ENCODE measurements at regions not wholly inside any gene's neighbourhood (a gene's known extent, or its start where the extent isn't known, plus 50 kb on each side); places are given as distances from the start of the nearest gene placed in this dataset.

DNA sequence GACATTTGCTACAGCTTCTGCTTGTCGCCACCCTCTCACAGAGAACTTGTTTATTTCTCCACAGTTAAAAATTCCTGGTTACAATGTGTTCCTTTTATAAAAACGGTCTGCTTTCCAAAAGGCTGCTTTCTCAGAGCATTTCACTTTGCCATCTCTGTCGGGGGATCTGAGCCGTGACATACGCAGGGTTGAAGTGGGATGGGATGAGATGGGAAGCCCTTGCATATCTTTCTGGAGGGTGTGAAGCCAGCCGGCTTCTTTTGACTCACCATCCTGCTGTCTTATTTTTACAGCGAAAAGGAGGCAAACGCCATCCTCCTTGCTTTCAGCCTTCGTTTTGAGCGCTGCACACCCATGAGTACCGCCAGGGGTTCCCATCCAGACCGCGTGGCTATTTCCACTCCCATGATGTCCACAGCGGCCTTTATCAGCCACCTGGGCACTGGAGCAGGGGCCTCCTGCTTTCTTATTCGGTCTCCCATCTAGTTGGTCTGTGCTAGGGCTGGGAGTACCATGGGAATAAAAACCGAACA lies 99.8 kb upstream of the GATB start:
- no peak for TF ChIP-seq ZBTB7A (IDR thresholded peaks at IDR 0.05; ENCODE audit: low read depth)
- no peak for TF ChIP-seq TAF1 (IDR thresholded peaks at IDR 0.05; ENCODE audit: low read depth)
- TF ChIP-seq, protein P1, sequence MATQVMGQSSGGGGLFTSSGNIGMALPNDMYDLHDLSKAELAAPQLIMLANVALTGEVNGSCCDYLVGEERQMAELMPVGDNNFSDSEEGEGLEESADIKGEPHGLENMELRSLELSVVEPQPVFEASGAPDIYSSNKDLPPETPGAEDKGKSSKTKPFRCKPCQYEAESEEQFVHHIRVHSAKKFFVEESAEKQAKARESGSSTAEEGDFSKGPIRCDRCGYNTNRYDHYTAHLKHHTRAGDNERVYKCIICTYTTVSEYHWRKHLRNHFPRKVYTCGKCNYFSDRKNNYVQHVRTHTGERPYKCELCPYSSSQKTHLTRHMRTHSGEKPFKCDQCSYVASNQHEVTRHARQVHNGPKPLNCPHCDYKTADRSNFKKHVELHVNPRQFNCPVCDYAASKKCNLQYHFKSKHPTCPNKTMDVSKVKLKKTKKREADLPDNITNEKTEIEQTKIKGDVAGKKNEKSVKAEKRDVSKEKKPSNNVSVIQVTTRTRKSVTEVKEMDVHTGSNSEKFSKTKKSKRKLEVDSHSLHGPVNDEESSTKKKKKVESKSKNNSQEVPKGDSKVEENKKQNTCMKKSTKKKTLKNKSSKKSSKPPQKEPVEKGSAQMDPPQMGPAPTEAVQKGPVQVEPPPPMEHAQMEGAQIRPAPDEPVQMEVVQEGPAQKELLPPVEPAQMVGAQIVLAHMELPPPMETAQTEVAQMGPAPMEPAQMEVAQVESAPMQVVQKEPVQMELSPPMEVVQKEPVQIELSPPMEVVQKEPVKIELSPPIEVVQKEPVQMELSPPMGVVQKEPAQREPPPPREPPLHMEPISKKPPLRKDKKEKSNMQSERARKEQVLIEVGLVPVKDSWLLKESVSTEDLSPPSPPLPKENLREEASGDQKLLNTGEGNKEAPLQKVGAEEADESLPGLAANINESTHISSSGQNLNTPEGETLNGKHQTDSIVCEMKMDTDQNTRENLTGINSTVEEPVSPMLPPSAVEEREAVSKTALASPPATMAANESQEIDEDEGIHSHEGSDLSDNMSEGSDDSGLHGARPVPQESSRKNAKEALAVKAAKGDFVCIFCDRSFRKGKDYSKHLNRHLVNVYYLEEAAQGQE (IDR thresholded peaks at IDR 0.05; ENCODE audit: low read depth), result no peak
- TF ChIP-seq MAX (IDR thresholded peaks at IDR 0.05), result no peak
- no peak for TF ChIP-seq RAD21 (IDR thresholded peaks at IDR 0.05; ENCODE audit: low read depth)
- TF ChIP-seq TCF12 (IDR thresholded peaks at IDR 0.05; ENCODE audit: low read depth), result no peak
- no peak for TF ChIP-seq EGR1 (IDR thresholded peaks at IDR 0.05)
- TF ChIP-seq EP300 (IDR thresholded peaks at IDR 0.05; ENCODE audit: borderline replicate concordance), result no peak
- TF ChIP-seq CREB1 (IDR thresholded peaks at IDR 0.05; ENCODE audit: low read depth), result no peak
- TF ChIP-seq YY1 (IDR thresholded peaks at IDR 0.05; ENCODE audit: low read depth), result no peak
- TF ChIP-seq NFIC (IDR thresholded peaks at IDR 0.05), result no peak
- no peak for TF ChIP-seq CEBPB (IDR thresholded peaks at IDR 0.05)
